ENCODE measurements at regions not wholly inside any gene's neighbourhood (a gene's known extent, or its start where the extent isn't known, plus 50 kb on each side); places are given as distances from the start of the nearest gene placed in this dataset.

DNA sequence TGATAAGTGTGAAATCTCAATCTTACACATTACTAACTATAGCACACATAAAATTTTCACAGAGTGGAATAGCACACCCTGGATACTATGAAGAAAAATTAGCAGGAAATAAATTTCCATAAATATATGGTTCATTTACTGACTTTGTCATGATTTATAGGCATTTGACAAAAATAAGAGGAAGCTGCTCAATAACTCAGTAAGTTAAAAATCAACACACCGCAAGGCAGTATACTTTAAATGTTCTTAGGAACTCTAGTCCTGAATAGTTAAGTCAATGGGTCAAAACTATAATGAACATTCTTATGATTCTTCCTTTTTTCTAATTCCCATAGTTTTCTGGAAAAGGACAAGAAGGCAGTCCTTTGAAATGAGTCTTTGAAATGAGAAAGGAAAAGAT, 1557.8 kb upstream of the RAG2 start:
- Histone ChIP-seq H2AFZ (ENCODE audit: low read length) (no peak overlapping the region), H3K36me3 (ENCODE audit: insufficient read depth, low read length) (no peaks in the 10 kb centered on the region), H3K4me2 (ENCODE audit: insufficient read depth, low read length) (no peak overlapping the region), H3K27ac (ENCODE audit: low read depth, low read length) (no peak overlapping the region), H3K4me3 (ENCODE audit: insufficient read depth, low read length) (no peak overlapping the region), H3K79me2 (ENCODE audit: insufficient read depth, low read length) (no peaks in the 10 kb centered on the region), H4K20me1 (ENCODE audit: insufficient read depth, low read length) (no peaks in the 10 kb centered on the region), H3K9me3 (ENCODE audit: low read depth, low read length) (no peaks in the 10 kb centered on the region), H3K27me3 (ENCODE audit: insufficient read depth, low read length) (no peaks in the 10 kb centered on the region), H3K4me1 (ENCODE audit: insufficient read depth, low read length) (no peaks in the 10 kb centered on the region)
- DNase-seq (ENCODE audit: insufficient read length, low spot score, missing footprints): no peak
- TF ChIP-seq, protein P1, sequence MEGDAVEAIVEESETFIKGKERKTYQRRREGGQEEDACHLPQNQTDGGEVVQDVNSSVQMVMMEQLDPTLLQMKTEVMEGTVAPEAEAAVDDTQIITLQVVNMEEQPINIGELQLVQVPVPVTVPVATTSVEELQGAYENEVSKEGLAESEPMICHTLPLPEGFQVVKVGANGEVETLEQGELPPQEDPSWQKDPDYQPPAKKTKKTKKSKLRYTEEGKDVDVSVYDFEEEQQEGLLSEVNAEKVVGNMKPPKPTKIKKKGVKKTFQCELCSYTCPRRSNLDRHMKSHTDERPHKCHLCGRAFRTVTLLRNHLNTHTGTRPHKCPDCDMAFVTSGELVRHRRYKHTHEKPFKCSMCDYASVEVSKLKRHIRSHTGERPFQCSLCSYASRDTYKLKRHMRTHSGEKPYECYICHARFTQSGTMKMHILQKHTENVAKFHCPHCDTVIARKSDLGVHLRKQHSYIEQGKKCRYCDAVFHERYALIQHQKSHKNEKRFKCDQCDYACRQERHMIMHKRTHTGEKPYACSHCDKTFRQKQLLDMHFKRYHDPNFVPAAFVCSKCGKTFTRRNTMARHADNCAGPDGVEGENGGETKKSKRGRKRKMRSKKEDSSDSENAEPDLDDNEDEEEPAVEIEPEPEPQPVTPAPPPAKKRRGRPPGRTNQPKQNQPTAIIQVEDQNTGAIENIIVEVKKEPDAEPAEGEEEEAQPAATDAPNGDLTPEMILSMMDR (IDR thresholded peaks at IDR 0.05; ENCODE audit: extremely low read depth, low read depth, low read length): no peak

GRCh38 chr11:38153985-38154384, 1555.9 kb upstream of the RAG2 start:
- TF ChIP-seq, protein P1 (IDR thresholded peaks at IDR 0.05; ENCODE audit: extremely low read depth, low read depth, low read length): no peak
- H3K79me2 ChIP-seq (ENCODE audit: insufficient read depth, low read length): no peaks in the 10 kb centered on the region
- H4K20me1 ChIP-seq (ENCODE audit: insufficient read depth, low read length): no peaks in the 10 kb centered on the region
- H3K9me3 ChIP-seq (ENCODE audit: low read depth, low read length): no peaks in the 10 kb centered on the region
- no peaks in the 10 kb centered on the region for H3K36me3 ChIP-seq (ENCODE audit: insufficient read depth, low read length)
- H3K27me3 ChIP-seq (ENCODE audit: insufficient read depth, low read length): no peaks in the 10 kb centered on the region
- no peak overlapping the region for H3K4me3 ChIP-seq (ENCODE audit: insufficient read depth, low read length)
- no peaks in the 10 kb centered on the region for H3K4me1 ChIP-seq (ENCODE audit: insufficient read depth, low read length)
- no peak overlapping the region for H3K27ac ChIP-seq (ENCODE audit: low read depth, low read length)
- no peak for DNase-seq (ENCODE audit: insufficient read length, low spot score, missing footprints)
- H2AFZ ChIP-seq (ENCODE audit: low read length): no peak overlapping the region
- no peak overlapping the region for H3K4me2 ChIP-seq (ENCODE audit: insufficient read depth, low read length)

DNA sequence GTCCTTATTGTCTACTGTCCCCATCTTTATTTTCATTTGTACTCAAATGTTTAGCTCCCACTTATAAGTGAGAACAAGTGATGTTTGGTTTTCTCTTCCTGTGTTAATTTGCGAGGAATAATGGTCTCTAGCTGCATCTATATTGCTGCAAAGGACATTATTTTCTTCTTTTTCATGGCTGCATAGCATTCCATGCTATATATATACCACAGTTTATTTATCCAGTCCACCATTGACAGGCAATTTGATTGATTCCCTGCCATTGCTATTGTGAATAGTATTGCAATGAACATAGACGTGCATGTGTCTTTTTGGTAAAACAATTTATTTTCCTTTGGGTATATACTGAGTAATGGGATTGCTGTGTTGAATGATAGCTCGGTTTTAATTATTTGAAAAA, 1545.8 kb upstream of the RAG2 start:
- no peak overlapping the region for H3K4me3 ChIP-seq (ENCODE audit: insufficient read depth, low read length)
- no peak overlapping the region for H3K27ac ChIP-seq (ENCODE audit: low read depth, low read length)
- H3K36me3 ChIP-seq (ENCODE audit: insufficient read depth, low read length): no peaks in the 10 kb centered on the region
- no peaks in the 10 kb centered on the region for H3K27me3 ChIP-seq (ENCODE audit: insufficient read depth, low read length)
- H2AFZ ChIP-seq (ENCODE audit: low read length): no peak overlapping the region
- H4K20me1 ChIP-seq (ENCODE audit: insufficient read depth, low read length): no peaks in the 10 kb centered on the region
- no peaks in the 10 kb centered on the region for H3K79me2 ChIP-seq (ENCODE audit: insufficient read depth, low read length)
- no peak overlapping the region for H3K4me2 ChIP-seq (ENCODE audit: insufficient read depth, low read length)
- H3K9me3 ChIP-seq (ENCODE audit: low read depth, low read length): no peaks in the 10 kb centered on the region
- DNase-seq (ENCODE audit: insufficient read length, low spot score, missing footprints): no peak
- H3K4me1 ChIP-seq (ENCODE audit: insufficient read depth, low read length): no peaks in the 10 kb centered on the region
- TF ChIP-seq, protein P1 (IDR thresholded peaks at IDR 0.05; ENCODE audit: extremely low read depth, low read depth, low read length): no peak

GRCh38 chr11:38138972-38139371, 1540.9 kb upstream of the RAG2 start:
- no peaks in the 10 kb centered on the region for H4K20me1 ChIP-seq (ENCODE audit: insufficient read depth, low read length)
- no peaks in the 10 kb centered on the region for H3K27me3 ChIP-seq (ENCODE audit: insufficient read depth, low read length)
- no peak overlapping the region for H3K27ac ChIP-seq (ENCODE audit: low read depth, low read length)
- H2AFZ ChIP-seq (ENCODE audit: low read length): no peak overlapping the region
- H3K9me3 ChIP-seq (ENCODE audit: low read depth, low read length): no peaks in the 10 kb centered on the region
- TF ChIP-seq, protein P1 (IDR thresholded peaks at IDR 0.05; ENCODE audit: extremely low read depth, low read depth, low read length): no peak
- DNase-seq (ENCODE audit: insufficient read length, low spot score, missing footprints): no peak
- no peak overlapping the region for H3K4me2 ChIP-seq (ENCODE audit: insufficient read depth, low read length)
- H3K4me1 ChIP-seq (ENCODE audit: insufficient read depth, low read length): no peaks in the 10 kb centered on the region
- H3K79me2 ChIP-seq (ENCODE audit: insufficient read depth, low read length): no peaks in the 10 kb centered on the region
- no peak overlapping the region for H3K4me3 ChIP-seq (ENCODE audit: insufficient read depth, low read length)
- H3K36me3 ChIP-seq (ENCODE audit: insufficient read depth, low read length): no peaks in the 10 kb centered on the region

Measured in osteoblast (primary cell).